GM21825 (cell line): ENCODE measurements at regions not wholly inside any gene's neighbourhood (a gene's known extent, or its start where the extent isn't known, plus 50 kb on each side); places are given as distances from the start of the nearest gene placed in this dataset.
"Not testable (repeated sequence)": the region's sequence is repeated elsewhere in the genome, so short reads cannot be mapped to it uniquely, and the experiment has no call there.

Experiments
- ATAC-seq: cut with Tn5 transposase; IDR thresholded peaks from one replicate; pipeline ENCODE4 v1.9.1; 2021; ENCODE audit warnings: mild to moderate bottlenecking, moderate library complexity; ENCODE audit not compliant: unreplicated experiment

GRCh38 chr9:75197561-75197960 is 109.2 kb downstream of the OSTF1 start:
- ATAC-seq, result no peak

GRCh38 chr9:75198436-75198835 is 110.1 kb downstream of the OSTF1 start:
- no peak for ATAC-seq

DNA sequence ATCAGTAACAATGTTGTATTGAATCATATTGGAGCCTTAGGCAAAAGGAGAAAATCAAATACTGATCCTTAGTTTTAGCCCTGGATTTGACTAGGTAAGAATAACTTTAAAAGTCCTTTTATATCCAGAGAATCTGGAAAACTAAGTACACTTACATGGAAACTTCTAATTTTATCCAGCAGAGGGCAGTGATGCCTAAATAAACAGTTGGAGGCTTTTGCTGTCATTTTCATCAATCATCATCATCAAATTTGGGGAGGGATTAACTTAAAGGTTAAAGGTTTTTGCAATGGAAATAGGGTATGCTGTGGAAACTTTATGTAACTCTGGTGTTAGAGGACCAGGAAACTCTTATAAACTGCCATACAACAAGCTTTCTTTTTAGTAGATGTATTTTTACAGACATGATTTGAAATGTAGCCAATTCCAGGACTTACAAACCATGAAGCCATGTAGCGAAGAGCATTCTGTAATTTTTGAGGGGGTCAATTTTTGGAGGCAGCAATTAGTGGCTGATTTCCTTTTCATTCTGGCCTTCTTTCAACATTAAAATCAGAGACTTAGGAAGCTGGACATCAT is 112.7 kb downstream of the OSTF1 start:
- ATAC-seq, result no peak

DNA sequence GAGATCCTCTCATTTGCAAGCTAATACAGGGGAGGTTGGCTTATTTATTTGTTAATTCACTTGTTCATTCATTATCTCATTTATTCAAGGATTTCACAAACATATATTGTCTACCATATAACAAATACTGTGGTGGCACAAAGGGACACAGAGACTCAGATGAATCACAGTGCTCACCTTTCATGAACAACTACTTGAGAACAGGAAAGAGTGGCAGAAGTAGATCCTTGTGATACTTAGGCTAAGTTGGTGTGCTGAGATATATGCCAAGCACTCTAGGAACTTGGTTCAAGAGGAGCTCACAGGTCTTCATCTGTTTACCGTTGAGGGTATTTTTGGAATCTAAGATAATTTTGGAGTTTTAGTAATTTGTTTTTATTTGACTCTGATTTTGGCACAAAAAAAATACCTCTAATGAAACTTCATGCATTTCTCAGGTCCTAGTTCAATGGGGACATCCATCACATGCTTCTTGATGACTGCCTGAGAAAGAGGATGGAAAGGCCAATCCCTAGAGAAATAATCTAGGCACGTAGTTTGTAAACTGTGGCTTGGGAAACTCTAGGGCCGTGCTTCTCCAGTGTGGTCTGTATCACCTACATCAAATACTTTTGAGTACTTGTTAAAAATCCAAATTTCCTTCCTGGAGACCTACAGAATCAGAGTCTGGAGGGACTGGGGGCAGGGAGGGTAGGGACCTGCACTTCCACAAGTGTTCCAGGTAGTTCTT is 113.3 kb downstream of the OSTF1 start:
- no peak for ATAC-seq

- not testable (repeated sequence) for ATAC-seq
Measured at GRCh38 chr9:75207997-75208396, 119.7 kb downstream of the OSTF1 start.

- no peak for ATAC-seq
Measured at GRCh38 chr9:75210215-75210614, 121.9 kb downstream of the OSTF1 start.

DNA sequence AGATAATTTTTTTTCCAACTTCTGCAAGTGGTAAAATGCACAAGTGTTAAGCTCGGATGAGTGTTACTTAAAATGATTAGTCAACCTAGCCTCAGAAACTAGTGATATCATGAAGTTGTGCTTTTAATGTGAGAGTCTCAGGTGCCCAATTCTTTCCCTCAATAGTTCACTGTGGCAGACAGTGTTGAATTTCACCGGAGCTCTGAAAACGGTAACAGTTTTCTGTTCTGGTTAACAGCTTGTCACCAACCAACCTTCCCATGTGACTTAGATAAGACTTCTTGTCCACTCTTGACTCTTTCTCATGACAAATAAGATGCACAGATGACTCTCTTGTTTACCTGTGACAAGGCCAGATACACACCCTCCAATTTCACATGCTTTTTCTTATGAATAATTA is 125.5 kb downstream of the OSTF1 start:
- ATAC-seq, result no peak

DNA sequence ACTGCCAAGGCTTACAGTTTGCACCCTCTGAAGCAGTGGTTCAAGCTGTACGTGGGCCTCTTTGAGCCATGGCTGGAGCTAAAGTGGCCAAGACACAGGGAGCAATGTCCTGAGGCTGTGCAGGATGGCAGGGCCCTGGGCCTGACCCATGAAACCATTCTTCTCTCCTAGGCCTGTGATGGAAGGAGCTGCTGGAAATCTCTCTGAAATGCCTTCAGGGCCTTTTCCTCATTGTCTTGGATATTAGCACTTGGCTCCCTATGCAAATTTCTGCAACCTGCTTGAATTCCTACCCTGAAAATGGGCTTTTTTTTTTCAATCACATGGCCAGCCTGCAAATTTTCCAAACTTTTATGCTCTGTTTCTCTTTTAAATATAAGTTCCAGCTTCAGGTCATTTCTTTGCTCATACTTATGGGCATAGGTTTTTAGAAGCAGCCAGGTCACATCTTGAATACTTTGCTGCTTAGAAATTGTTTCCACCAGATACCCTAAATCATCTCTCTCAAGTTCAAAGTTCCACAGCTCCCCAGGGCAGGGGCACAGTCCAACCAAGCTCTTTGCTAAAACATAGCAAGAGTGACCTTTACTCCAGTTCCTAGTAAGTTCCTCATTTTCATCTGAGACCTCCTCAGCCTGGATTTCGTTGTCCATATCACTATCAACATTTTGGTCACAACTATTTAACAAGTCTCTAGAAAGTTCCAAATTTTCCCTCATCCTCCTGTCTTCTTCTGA is 138.3 kb downstream of the OSTF1 start:
- no peak for ATAC-seq

DNA sequence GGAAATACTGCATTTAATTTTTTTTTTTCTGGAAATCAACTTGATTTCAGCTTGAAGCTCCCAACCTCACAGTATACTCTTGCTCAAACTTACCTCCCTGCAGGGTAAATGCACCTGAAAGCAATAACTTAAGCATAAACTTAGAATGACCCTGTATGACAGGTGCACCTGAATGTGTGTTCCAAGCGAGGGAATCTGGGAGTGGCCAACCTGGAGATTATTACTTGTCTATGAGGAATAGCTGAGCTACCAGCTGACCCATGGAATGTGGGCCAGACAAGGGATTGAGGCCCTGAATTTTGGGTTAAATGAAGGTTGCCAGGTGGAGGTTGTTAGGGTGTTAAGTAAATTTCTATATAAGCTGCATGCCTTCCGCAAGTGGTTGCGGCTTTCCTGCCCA is 140.6 kb downstream of the OSTF1 start:
- ATAC-seq, result no peak

DNA sequence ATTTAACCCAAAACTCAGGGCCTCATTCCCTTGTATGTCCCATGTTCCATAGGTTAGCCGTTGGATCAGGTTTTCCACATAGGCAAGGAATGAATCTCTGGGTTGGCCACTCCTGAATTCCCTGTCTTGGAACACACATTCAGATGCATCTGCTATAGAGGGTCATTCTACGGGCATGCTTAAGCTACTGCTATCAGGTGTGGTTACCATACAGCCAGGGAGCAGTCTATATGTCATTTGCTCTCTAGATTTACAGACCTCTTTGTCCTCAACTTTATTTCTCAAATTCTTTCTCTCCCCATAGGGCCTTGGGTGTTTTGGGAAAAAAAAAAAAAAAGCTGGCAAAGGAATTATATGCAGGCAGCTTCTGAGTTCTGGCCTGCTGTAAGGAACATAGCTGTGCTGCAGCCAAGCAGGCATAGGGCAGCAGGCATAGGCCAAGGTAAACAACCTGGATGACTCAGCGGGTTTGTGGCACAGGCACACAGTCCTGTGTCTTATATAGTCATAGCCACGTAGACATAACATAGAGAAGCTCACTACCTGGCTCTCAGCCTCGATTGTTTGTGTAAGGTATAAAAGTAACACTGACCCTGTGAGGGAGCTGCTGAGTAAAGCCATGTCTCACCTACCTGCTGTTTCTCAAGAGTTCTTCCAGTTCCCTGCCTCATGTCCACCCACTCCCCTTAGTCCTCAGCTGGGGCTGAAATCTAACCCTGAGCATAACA is 141.5 kb downstream of the OSTF1 start:
- ATAC-seq, result no peak

- no peak for ATAC-seq
Measured at GRCh38 chr9:75230469-75230868, 142.2 kb downstream of the OSTF1 start.

- no peak for ATAC-seq
Measured at GRCh38 chr9:75231167-75231566, 142.9 kb downstream of the OSTF1 start.

DNA sequence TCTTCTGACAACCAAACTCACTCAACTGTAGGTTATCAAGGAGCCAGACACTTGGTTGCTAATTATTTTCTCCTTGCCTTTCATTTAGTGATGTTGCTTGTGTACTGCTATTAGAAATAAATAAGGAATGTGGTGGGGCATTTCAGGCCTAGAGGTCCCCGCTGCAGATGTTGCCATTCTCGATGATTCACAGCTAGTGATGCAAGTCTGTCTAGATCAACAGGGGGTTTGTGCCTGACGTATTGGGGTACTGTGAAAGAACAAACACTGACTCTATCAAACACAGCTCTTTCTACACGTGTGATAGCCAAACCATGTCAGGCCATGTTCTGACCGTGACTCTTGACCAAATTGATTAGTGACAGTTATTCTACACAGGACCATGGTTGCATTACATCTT is 144.7 kb downstream of the OSTF1 start:
- ATAC-seq, result no peak

DNA sequence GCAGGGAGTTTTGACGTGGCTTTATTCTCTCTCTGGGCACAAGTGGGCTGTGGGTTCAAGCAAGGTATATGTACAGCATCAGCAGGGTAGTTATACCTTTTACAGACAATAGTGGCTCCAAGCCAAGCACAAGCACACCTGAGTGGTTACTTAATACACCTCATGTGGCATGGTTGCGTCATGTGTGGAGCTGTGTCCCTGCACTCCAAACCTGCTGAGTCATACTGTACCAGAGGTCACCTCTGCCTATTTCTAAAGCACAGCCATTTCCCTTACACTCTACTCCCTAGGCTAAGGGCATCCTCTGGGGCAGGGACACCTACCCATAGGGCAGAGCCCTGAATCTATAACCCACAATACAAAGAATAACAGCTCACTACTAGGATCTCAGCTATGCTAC is 147.3 kb downstream of the OSTF1 start:
- no peak for ATAC-seq

- peak; percentile 93 for ATAC-seq
Measured at GRCh38 chr9:75238311-75238976, 150.1 kb downstream of the OSTF1 start.

DNA sequence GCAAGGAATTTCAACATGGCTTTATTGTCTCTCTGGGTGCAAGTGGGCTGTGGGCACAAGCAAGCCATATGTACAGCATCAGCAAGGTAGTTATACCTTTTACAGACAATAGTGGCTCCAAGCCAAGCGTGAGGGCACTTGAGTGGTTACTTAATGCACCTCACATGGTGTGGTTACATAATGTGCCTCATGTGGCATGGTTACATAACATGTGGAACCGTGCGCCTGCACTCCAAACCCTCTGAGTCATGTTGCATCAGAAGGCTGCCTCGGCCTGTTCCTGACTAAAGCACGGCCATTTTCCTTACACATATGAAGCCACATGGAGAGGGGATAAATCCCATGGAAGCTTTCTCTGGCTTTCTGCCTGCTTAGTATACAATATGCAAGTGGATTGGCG is 150.9 kb downstream of the OSTF1 start:
- no peak for ATAC-seq

DNA sequence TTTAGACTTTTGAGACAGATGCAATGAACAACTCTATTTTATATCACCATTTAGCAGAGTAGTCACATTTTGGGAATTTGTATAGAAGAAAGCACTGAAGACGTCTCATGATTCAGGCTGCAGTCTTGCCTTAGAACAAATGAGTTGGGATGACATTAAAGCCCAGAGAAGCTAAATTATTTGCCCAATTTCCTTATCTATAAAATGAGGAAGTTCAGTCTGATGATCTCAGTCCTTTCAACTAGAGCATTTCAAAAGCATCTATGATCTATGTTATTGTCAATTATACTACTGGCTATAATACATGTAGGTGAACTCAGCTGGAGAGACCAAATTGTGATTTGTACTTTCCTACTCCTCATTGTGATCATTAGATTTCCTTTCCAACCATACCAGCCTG is 154.1 kb downstream of the OSTF1 start:
- no peak for ATAC-seq

DNA sequence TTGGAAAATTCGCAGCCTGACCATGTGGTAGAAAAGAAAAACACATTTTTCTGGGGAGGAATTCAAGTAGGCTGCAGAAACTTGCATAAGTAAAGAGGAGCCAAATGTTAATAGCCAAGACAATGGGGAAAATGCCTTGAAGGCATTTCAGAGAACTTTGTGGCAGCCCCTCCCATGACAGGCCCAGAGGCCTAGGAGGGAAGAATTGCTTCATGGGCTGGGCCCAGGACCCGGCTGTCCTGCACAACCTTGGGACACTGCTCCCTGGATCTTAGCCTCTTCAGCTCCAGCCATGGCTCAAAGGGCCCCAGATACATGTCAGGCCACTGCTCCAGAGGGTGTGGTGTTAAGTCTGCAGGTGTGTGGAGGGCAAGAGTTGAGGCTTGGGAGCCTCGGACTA is 158.6 kb downstream of the OSTF1 start:
- ATAC-seq, result no peak

DNA sequence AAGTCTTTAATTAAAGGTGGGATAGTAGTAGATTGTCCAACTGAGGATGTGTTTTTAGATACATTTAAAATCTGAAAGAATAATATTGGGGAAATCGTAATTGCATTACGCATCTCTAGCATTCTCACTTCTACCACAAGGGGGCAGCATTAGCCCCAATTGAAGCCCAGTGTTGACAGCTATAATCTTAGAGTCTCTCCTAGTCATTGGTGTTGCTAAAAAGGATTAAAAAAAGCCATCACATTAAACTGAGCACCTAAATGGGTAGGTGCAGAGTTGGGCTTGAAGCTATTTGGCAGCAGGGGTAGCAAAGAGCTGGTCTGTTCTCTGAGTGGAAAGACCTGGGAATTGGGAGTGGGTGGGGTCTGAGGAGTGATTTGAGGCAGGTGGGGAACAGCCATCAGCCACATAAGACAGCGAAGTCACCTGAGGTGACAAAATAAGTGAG is 177.2 kb downstream of the OSTF1 start:
- ATAC-seq, result peak; percentile 70

- no peak for ATAC-seq
Measured at GRCh38 chr9:75269197-75269596, 180.9 kb downstream of the OSTF1 start.

GRCh38 chr9:75273055-75273454 is 184.7 kb downstream of the OSTF1 start:
- not testable (repeated sequence) for ATAC-seq
